ENCODE measurements at regions not wholly inside any gene's neighbourhood (a gene's known extent, or its start where the extent isn't known, plus 50 kb on each side); places are given as distances from the start of the nearest gene placed in this dataset.

- TF ChIP-seq ZBED4 (CRISPR knock-in tag; IDR thresholded peaks at IDR 0.05; ENCODE audit: borderline replicate concordance) (no peak), U2AF1 (optimal IDR thresholded peaks at IDR 0.05; ENCODE audit: low read depth, low read length) (no peak)
Measured at GRCh38 chr15:27623560-27624305, 475.4 kb downstream of the OCA2 start (continued).

GRCh38 chr15:27623149-27623548 lies 476.0 kb downstream of the OCA2 start:
- ChIA-PET POLR2A (no interaction called here), CTCF (ENCODE audit: low intra/inter-chr PET ratio, low total read pairs) (no interaction called here)
- no peak overlapping the region for H3K4me2 ChIP-seq (ENCODE audit: low read depth, low read length)
- no TSS peak for BruUV-seq (replicated peaks)
- no peaks in the 10 kb centered on the region for H3K79me2 ChIP-seq (ENCODE audit: insufficient read depth, low read length)
- DNase-seq (ENCODE audit: low spot score) (no peak), ATAC-seq (no peak), FAIRE-seq (no peak)
- H3K27ac ChIP-seq (ENCODE audit: extremely low read length, insufficient read depth, low read length), result no peak overlapping the region
- intact Hi-C loops (cut with micrococcal nuclease; ENCODE audit: unreplicated experiment), result no loop called here
- no peak overlapping the region for H2AFZ ChIP-seq (ENCODE audit: low read length)
- 0 out of 5 replicates have a peak, but pooled peaks cover 0 to 2% of the 10 kb centered on the region in 2 experiments for H3K27me3 ChIP-seq (ENCODE audit: control insufficient read depth in 1 of 2, insufficient read depth in 2 of 2, low read length in 2 of 2)
- no peaks in the 10 kb centered on the region for H3K4me1 ChIP-seq (ENCODE audit: insufficient read depth, low read length)
- no peak overlapping the region for H3K9ac ChIP-seq (ENCODE audit: insufficient read depth, low read depth, low read length)
- H3K4me3 ChIP-seq (replicated peaks in 1 of 3; ENCODE audit: insufficient read depth in 1 of 3, low read depth in 2 of 3, low read length in 3 of 3), result no peak overlapping the region
- H3K9me3 ChIP-seq (ENCODE audit: low read length), result peaks cover 16% of the 10 kb centered on the region
- no peaks in the 10 kb centered on the region for H4K20me1 ChIP-seq (ENCODE audit: insufficient read depth, low read length)
- H3K36me3 ChIP-seq (replicated peaks in 1 of 2; ENCODE audit: control insufficient read depth in 1 of 2, insufficient read depth in 2 of 2, low read length in 2 of 2), result no peaks in the 10 kb centered on the region
- 4% methylated on average over 10 of the region's 10 CpGs for WGBS (ENCODE audit: low lambda C conversion rate)
- in situ Hi-C loops (cut with HindIII; ENCODE audit: extremely low pct_ligation_motif_present, low pct_unique_long_range_greater_than_20kb), result no loop called here
- TF ChIP-seq DR1 (CRISPR knock-in tag; IDR thresholded peaks at IDR 0.05), result no peak
- no peak for TF ChIP-seq SAP130 (CRISPR knock-in tag; IDR thresholded peaks at IDR 0.05; ENCODE audit: low read depth)
- TF ChIP-seq STAT6 (CRISPR knock-in tag; IDR thresholded peaks at IDR 0.05; ENCODE audit: borderline replicate concordance), result no peak
- no peak for TF ChIP-seq ELF4 (CRISPR knock-in tag; IDR thresholded peaks at IDR 0.05; ENCODE audit: borderline replicate concordance)
- no peak for TF ChIP-seq MAFG (CRISPR knock-in tag; IDR thresholded peaks at IDR 0.05)
- no peak for TF ChIP-seq REXO4 (CRISPR knock-in tag; IDR thresholded peaks at IDR 0.05; ENCODE audit: borderline replicate concordance)
- TF ChIP-seq MLXIP (CRISPR knock-in tag; IDR thresholded peaks at IDR 0.05; ENCODE audit: borderline replicate concordance), result no peak
- TF ChIP-seq ZSCAN9 (CRISPR knock-in tag; IDR thresholded peaks at IDR 0.05; ENCODE audit: borderline replicate concordance), result no peak
- no peak for TF ChIP-seq ZSCAN29 (CRISPR knock-in tag; conservative IDR thresholded peaks at IDR 0.05)
- no peak for TF ChIP-seq ISL2 (CRISPR knock-in tag; IDR thresholded peaks at IDR 0.05)
- TF ChIP-seq PTBP1 (IDR thresholded peaks at IDR 0.05; ENCODE audit: low read depth, low read length, poor library complexity, severe bottlenecking), result no peak
- TF ChIP-seq MAFF (IDR thresholded peaks at IDR 0.05; ENCODE audit: low read depth, low read length), result no peak

Measured in HepG2 (cell line).